SU-DHL-6 (cell line): ENCODE measurements at regions not wholly inside any gene's neighbourhood (a gene's known extent, or its start where the extent isn't known, plus 50 kb on each side); places are given as distances from the start of the nearest gene placed in this dataset.

Source experiments
- H2AFZ ChIP-seq: fragments of 200-600 bp; sonication (generic); 2 replicates; pipeline ENCODE4 v1.6.1; 2014; ENCODE audit warnings: low read depth, mild to moderate bottlenecking, moderate library complexity, mixed read lengths, antibody characterized with exemption, low read length; ENCODE audit not compliant: severe bottlenecking
- H3F3A ChIP-seq: fragments of 200-600 bp; shearing (Covaris generic); 2 replicates; pipeline ENCODE4 v1.6.0; 2016; ENCODE audit warnings: antibody characterized with exemption, mild to moderate bottlenecking; ENCODE audit not compliant: insufficient read depth
- H3K27ac ChIP-seq: fragments of 200-600 bp; sonication (generic); 2 replicates; pipeline ENCODE4 v1.5.1; 2016; ENCODE audit warnings: low read depth, mild to moderate bottlenecking, low read length, moderate library complexity, mixed read lengths
- H3K27me3 ChIP-seq: fragments of 200-600 bp; sonication (generic), shearing (Covaris generic); 2 replicates; pipeline ENCODE4 v1.6.0; 2014; ENCODE audit warnings: mild to moderate bottlenecking, low read length
- H3K36me3 ChIP-seq: fragments of 200-600 bp; sonication (generic); 2 replicates; pipeline ENCODE4 v1.6.1; 2014; ENCODE audit warnings: mild to moderate bottlenecking, low read length, mixed read lengths
- H3K4me2 ChIP-seq: fragments of 300-600, 200-600 bp; shearing (Covaris generic), sonication (generic); 2 replicates; pipeline ENCODE4 v1.6.0; 2014; ENCODE audit warnings: low read length, low read depth, mild to moderate bottlenecking; ENCODE audit not compliant: poor library complexity, severe bottlenecking
- H3K4me3 ChIP-seq: fragments of 200-600 bp; sonication (generic); 2 replicates; pipeline ENCODE4 v1.5.1; 2014; ENCODE audit warnings: antibody characterized with exemption, low read length, mild to moderate bottlenecking, mixed read lengths; ENCODE audit not compliant: insufficient read depth, poor library complexity, severe bottlenecking
- H3K79me2 ChIP-seq: fragments of 200-600 bp; sonication (generic); 2 replicates; pipeline ENCODE4 v1.6.1; 2014; ENCODE audit warnings: mild to moderate bottlenecking, low read length, moderate library complexity; ENCODE audit not compliant: insufficient read depth
- H3K9ac ChIP-seq: fragments of 200-600 bp; sonication (generic); 2 replicates; pipeline ENCODE4 v1.7.0; 2014; ENCODE audit warnings: mild to moderate bottlenecking, low read length
- H3K9me2 ChIP-seq: fragments of 200-600 bp; sonication (generic); replicated peaks from 2 replicates; pipeline ENCODE4 v1.6.1; 2014; ENCODE audit warnings: low read length; ENCODE audit not compliant: insufficient read depth
- H3K9me3 ChIP-seq: fragments of 200-600 bp; sonication (generic); 2 replicates; pipeline ENCODE4 v1.6.1; 2014; ENCODE audit warnings: low read length, mixed read lengths; ENCODE audit not compliant: insufficient read depth
- H4K20me1 ChIP-seq: fragments of 200-600 bp; sonication (generic); 2 replicates; pipeline ENCODE4 v1.6.1; 2014; ENCODE audit warnings: low read depth, mild to moderate bottlenecking, antibody characterized with exemption, low read length, moderate library complexity, mixed read lengths
- EZH2phosphoT487 ChIP-seq: fragments of 200-600 bp; sonication (generic), shearing (Covaris generic); conservative IDR thresholded peaks from 2 replicates; pipeline ENCODE4 v1.6.1; 2018; ENCODE audit warnings: mild to moderate bottlenecking, antibody characterized with exemption, low read length, moderate library complexity, mixed read lengths
- TF ChIP-seq, protein P1 (sequence below): fragments of 200-600 bp; sonication (generic); IDR thresholded peaks from one replicate; pipeline ENCODE4 v1.5.1; 2017; ENCODE audit warnings: antibody characterized with exemption, mild to moderate bottlenecking, low read length, moderate library complexity; ENCODE audit not compliant: insufficient read depth, poor library complexity, severe bottlenecking

DNA sequence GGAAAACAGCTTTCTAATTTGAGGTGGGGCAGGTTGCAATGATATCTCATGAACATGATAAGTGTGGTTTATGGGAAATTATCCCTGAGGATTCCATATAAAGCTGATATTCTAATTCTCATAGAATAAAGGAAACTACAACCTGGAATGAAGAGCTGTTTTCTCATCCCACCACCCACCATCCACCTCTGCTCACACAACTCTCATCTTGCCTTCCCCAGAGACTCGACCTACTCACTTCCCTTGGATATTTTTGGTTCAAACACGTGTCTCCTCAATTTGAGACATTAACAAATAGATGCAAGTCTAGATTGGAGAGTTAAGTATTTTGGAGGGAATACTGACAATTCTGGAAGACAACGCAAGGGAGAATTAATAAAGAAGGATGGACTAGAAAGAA, 490.9 kb downstream of the TMEM182 start:
- Histone ChIP-seq H3K36me3 (no peaks in the 10 kb centered on the region), H4K20me1 (no peaks in the 10 kb centered on the region), H3K4me3 (no peak overlapping the region), H3F3A (no peaks in the 10 kb centered on the region), H3K4me2 (no peak overlapping the region), H3K27me3 (no peaks in the 10 kb centered on the region), H3K9ac (no peak overlapping the region), H3K79me2 (no peaks in the 10 kb centered on the region), H2AFZ (no peak overlapping the region), H3K9me2 (no peaks in the 10 kb centered on the region), H3K9me3 (no peaks in the 10 kb centered on the region), H3K27ac (no peak overlapping the region)
- TF ChIP-seq, protein P1, sequence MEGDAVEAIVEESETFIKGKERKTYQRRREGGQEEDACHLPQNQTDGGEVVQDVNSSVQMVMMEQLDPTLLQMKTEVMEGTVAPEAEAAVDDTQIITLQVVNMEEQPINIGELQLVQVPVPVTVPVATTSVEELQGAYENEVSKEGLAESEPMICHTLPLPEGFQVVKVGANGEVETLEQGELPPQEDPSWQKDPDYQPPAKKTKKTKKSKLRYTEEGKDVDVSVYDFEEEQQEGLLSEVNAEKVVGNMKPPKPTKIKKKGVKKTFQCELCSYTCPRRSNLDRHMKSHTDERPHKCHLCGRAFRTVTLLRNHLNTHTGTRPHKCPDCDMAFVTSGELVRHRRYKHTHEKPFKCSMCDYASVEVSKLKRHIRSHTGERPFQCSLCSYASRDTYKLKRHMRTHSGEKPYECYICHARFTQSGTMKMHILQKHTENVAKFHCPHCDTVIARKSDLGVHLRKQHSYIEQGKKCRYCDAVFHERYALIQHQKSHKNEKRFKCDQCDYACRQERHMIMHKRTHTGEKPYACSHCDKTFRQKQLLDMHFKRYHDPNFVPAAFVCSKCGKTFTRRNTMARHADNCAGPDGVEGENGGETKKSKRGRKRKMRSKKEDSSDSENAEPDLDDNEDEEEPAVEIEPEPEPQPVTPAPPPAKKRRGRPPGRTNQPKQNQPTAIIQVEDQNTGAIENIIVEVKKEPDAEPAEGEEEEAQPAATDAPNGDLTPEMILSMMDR = no peak
- TF ChIP-seq EZH2phosphoT487 = no peak

GRCh38 chr2:103254611-103255010, 492.8 kb downstream of the TMEM182 start:
- no peaks in the 10 kb centered on the region for H3K36me3 ChIP-seq
- H3K27ac ChIP-seq = no peak overlapping the region

GRCh38 chr2:103264058-103264768, 502.4 kb downstream of the TMEM182 start:
- H3K9me3 ChIP-seq = no peaks in the 10 kb centered on the region
- H4K20me1 ChIP-seq = no peaks in the 10 kb centered on the region
- H3K9me2 ChIP-seq = no peaks in the 10 kb centered on the region
- no peak overlapping the region for H3K9ac ChIP-seq
- no peak overlapping the region for H3K4me2 ChIP-seq
- no peak overlapping the region for H3K4me3 ChIP-seq
- H3K27me3 ChIP-seq = no peaks in the 10 kb centered on the region
- no peaks in the 10 kb centered on the region for H3K36me3 ChIP-seq
- no peak for TF ChIP-seq EZH2phosphoT487
- TF ChIP-seq, protein P1 = no peak
- H3K27ac ChIP-seq = no peak overlapping the region
- H3K79me2 ChIP-seq = no peaks in the 10 kb centered on the region
- no peak overlapping the region for H2AFZ ChIP-seq
- no peaks in the 10 kb centered on the region for H3F3A ChIP-seq

More at GRCh38 chr2:103254611-103255010, 492.8 kb downstream of the TMEM182 start:
- no peaks in the 10 kb centered on the region for H3K9me3 ChIP-seq
- H3K27me3 ChIP-seq = no peaks in the 10 kb centered on the region
- H3F3A ChIP-seq = no peaks in the 10 kb centered on the region
- no peaks in the 10 kb centered on the region for H3K9me2 ChIP-seq
- no peak overlapping the region for H3K9ac ChIP-seq
- H4K20me1 ChIP-seq = no peaks in the 10 kb centered on the region
- H3K4me2 ChIP-seq = no peak overlapping the region
- TF ChIP-seq, protein P1 = no peak
- TF ChIP-seq EZH2phosphoT487 = no peak
- no peak overlapping the region for H3K4me3 ChIP-seq
- H2AFZ ChIP-seq = no peak overlapping the region
- no peaks in the 10 kb centered on the region for H3K79me2 ChIP-seq
